SH-SY5Y (cell line): ENCODE measurements at regions not wholly inside any gene's neighbourhood (a gene's known extent, or its start where the extent isn't known, plus 50 kb on each side); places are given as distances from the start of the nearest gene placed in this dataset.
A peak's percentile ranks its signal among the peaks of the same experiment; 100 is the strongest.

Experiments used
- GATA2 ChIP-seq: IDR thresholded peaks from 2 replicates; pipeline ENCODE4 v1.6.1; 2011; ENCODE audit warnings: mild to moderate bottlenecking, low read depth, low read length
- GATA3 ChIP-seq: IDR thresholded peaks from 2 replicates; pipeline ENCODE4 v1.6.1; 2011; ENCODE audit warnings: low read depth, mild to moderate bottlenecking, low read length, moderate library complexity

DNA sequence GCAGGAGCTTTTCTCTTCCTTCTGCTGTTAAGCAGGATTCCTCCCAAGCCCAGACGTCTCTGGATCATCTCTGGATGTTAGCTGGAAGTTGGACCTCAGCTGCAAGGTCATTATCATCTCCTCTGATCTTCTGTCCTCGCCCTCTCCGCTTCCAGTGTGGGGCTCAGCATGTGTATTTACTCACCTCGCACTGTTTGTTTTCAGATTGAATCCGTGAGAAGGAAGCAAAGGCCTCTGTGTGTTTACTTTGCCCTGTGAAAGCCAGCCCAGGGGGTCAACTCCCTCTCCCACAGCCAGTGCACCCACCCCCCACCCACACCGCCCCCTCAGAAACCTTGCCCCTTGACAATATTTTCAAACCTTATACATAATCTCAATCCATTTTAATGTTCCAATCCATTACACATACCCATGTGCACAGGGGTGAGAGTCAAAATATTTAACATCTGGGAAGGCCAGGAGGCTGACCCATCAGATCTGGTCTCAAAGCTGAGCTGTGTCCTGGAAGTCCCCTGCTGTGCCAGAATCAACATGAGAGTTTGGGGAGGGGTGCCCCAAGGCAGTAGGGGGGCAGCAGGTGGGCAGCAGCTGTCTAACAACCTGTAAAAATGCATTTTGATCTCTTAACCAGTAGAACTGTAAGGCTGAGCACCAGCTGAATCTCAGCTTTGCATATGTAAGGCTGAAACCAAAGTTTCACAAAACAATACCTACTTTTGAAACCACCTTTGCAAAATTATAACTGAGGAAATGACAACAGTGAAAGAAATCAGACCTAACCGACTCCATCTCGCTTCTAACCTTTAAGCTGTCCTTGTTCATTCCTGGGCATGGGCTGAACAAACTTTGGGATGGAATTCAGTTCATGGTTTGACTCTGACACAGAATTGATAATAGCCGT, 157.9 kb downstream of the ZNF664 start:
- TF ChIP-seq GATA2 (peak; percentile 45; the same call in 1 of the 2 replicates), GATA3 (no peak)
